SH-SY5Y (cell line): ENCODE measurements at regions not wholly inside any gene's neighbourhood (a gene's known extent, or its start where the extent isn't known, plus 50 kb on each side); places are given as distances from the start of the nearest gene placed in this dataset.

ENCODE experiments used
- GATA2 ChIP-seq: IDR thresholded peaks from 2 replicates; pipeline ENCODE4 v1.6.1; 2011; ENCODE audit warnings: mild to moderate bottlenecking, low read depth, low read length
- GATA3 ChIP-seq: IDR thresholded peaks from 2 replicates; pipeline ENCODE4 v1.6.1; 2011; ENCODE audit warnings: low read depth, mild to moderate bottlenecking, low read length, moderate library complexity

GRCh38 chr2:215752436-215752835 is 260.9 kb downstream of the MREG start:
- TF ChIP-seq GATA2 (no peak), GATA3 (no peak)
